ENCODE measurements at regions not wholly inside any gene's neighbourhood (a gene's known extent, or its start where the extent isn't known, plus 50 kb on each side); places are given as distances from the start of the nearest gene placed in this dataset.
A peak's percentile ranks its signal among the peaks of the same experiment; 100 is the strongest.
"Not testable (repeated sequence)": the region's sequence is repeated elsewhere in the genome, so short reads cannot be mapped to it uniquely, and the experiment has no call there.

GRCh38 chr1:143748906-143749305 is 222.9 kb downstream of the FAM72C start:
- H3K27me3 Mint-ChIP-seq (ENCODE audit: low read depth): peaks cover 5% of the 10 kb centered on the region
- H3K9me3 Mint-ChIP-seq: no peaks in the 10 kb centered on the region
- H3K4me1 Mint-ChIP-seq (ENCODE audit: low read depth): peaks cover 4% of the 10 kb centered on the region
- no peaks in the 10 kb centered on the region for H3K36me3 Mint-ChIP-seq (ENCODE audit: low read depth)
- no peak overlapping the region for H3K4me3 Mint-ChIP-seq
- H3K27ac Mint-ChIP-seq: no peak overlapping the region

GRCh38 chr1:143736562-143736961 is 235.2 kb downstream of the FAM72C start:
- H3K36me3 Mint-ChIP-seq (ENCODE audit: low read depth): no peaks in the 10 kb centered on the region
- no peak overlapping the region for H3K27ac Mint-ChIP-seq
- H3K9me3 Mint-ChIP-seq: no peaks in the 10 kb centered on the region
- no peak overlapping the region for H3K4me3 Mint-ChIP-seq
- peaks cover 2% of the 10 kb centered on the region for H3K4me1 Mint-ChIP-seq (ENCODE audit: low read depth)
- H3K27me3 Mint-ChIP-seq (ENCODE audit: low read depth): peaks cover 35% of the 10 kb centered on the region

GRCh38 chr1:143735764-143736461 is 235.9 kb downstream of the FAM72C start:
- Mint-ChIP-seq H3K4me1 (ENCODE audit: low read depth) (peaks cover 4% of the 10 kb centered on the region), H3K27ac (no peak overlapping the region), H3K27me3 (ENCODE audit: low read depth) (peaks cover 41% of the 10 kb centered on the region), H3K4me3 (no peak overlapping the region), H3K36me3 (ENCODE audit: low read depth) (peaks cover 2% of the 10 kb centered on the region), H3K9me3 (no peaks in the 10 kb centered on the region)

- H3K4me1 Mint-ChIP-seq (ENCODE audit: low read depth); H3K9me3 Mint-ChIP-seq; H3K4me3 Mint-ChIP-seq; H3K27ac Mint-ChIP-seq; H3K36me3 Mint-ChIP-seq (ENCODE audit: low read depth): not testable (repeated sequence)
- peaks cover 44% of the 10 kb centered on the region for H3K27me3 Mint-ChIP-seq (ENCODE audit: low read depth)
Measured at GRCh38 chr1:143734261-143734660, 237.5 kb downstream of the FAM72C start.

- H3K4me3 Mint-ChIP-seq; H3K9me3 Mint-ChIP-seq; H3K27ac Mint-ChIP-seq; H3K36me3 Mint-ChIP-seq (ENCODE audit: low read depth); H3K4me1 Mint-ChIP-seq (ENCODE audit: low read depth): not testable (repeated sequence)
- H3K27me3 Mint-ChIP-seq (ENCODE audit: low read depth): peaks cover 40% of the 10 kb centered on the region
Measured at GRCh38 chr1:143730890-143731289, 240.9 kb downstream of the FAM72C start.

GRCh38 chr1:143729449-143730111 is 242.2 kb downstream of the FAM72C start:
- not testable (repeated sequence) for H3K36me3 Mint-ChIP-seq (ENCODE audit: low read depth); H3K4me1 Mint-ChIP-seq (ENCODE audit: low read depth); H3K9me3 Mint-ChIP-seq
- H3K4me3 Mint-ChIP-seq: peak overlapping the region; percentile 53
- peak overlapping the region; percentile 90 for H3K27ac Mint-ChIP-seq
- peaks cover 33% of the 10 kb centered on the region for H3K27me3 Mint-ChIP-seq (ENCODE audit: low read depth)

- not testable (repeated sequence) for H3K4me3 Mint-ChIP-seq; H3K9me3 Mint-ChIP-seq; H3K4me1 Mint-ChIP-seq (ENCODE audit: low read depth); H3K36me3 Mint-ChIP-seq (ENCODE audit: low read depth)
- peaks cover 32% of the 10 kb centered on the region for H3K27me3 Mint-ChIP-seq (ENCODE audit: low read depth)
- peak overlapping the region; percentile 90 for H3K27ac Mint-ChIP-seq
Measured at GRCh38 chr1:143728802-143729448, 242.9 kb downstream of the FAM72C start.

GRCh38 chr1:143727263-143727662 is 244.5 kb downstream of the FAM72C start:
- H3K27ac Mint-ChIP-seq: no peak overlapping the region
- H3K4me1 Mint-ChIP-seq (ENCODE audit: low read depth): peaks cover 2% of the 10 kb centered on the region
- H3K9me3 Mint-ChIP-seq: no peaks in the 10 kb centered on the region
- no peak overlapping the region for H3K4me3 Mint-ChIP-seq
- H3K27me3 Mint-ChIP-seq (ENCODE audit: low read depth): peaks cover 38% of the 10 kb centered on the region
- H3K36me3 Mint-ChIP-seq (ENCODE audit: low read depth): peaks cover 2% of the 10 kb centered on the region

GRCh38 chr1:143721024-143721373 is 250.8 kb downstream of the FAM72C start:
- no peak overlapping the region for H3K27ac Mint-ChIP-seq
- peak overlapping the region; percentile 40 for H3K4me3 Mint-ChIP-seq
- H3K4me1 Mint-ChIP-seq (ENCODE audit: low read depth): no peaks in the 10 kb centered on the region
- no peaks in the 10 kb centered on the region for H3K9me3 Mint-ChIP-seq
- peaks cover 48% of the 10 kb centered on the region for H3K27me3 Mint-ChIP-seq (ENCODE audit: low read depth)
- H3K36me3 Mint-ChIP-seq (ENCODE audit: low read depth): no peaks in the 10 kb centered on the region

- peaks cover 48% of the 10 kb centered on the region for H3K27me3 Mint-ChIP-seq (ENCODE audit: low read depth)
Measured at GRCh38 chr1:143720087-143721023, 251.4 kb downstream of the FAM72C start.

GRCh38 chr1:143718524-143718923 is 253.3 kb downstream of the FAM72C start:
- peaks cover 48% of the 10 kb centered on the region for H3K27me3 Mint-ChIP-seq (ENCODE audit: low read depth)
- H3K36me3 Mint-ChIP-seq (ENCODE audit: low read depth): no peaks in the 10 kb centered on the region
- H3K4me1 Mint-ChIP-seq (ENCODE audit: low read depth): no peaks in the 10 kb centered on the region
- no peaks in the 10 kb centered on the region for H3K9me3 Mint-ChIP-seq
- H3K4me3 Mint-ChIP-seq: no peak overlapping the region
- no peak overlapping the region for H3K27ac Mint-ChIP-seq

More at GRCh38 chr1:143720087-143721023, 251.4 kb downstream of the FAM72C start:
- Mint-ChIP-seq H3K4me1 (ENCODE audit: low read depth) (no peaks in the 10 kb centered on the region), H3K9me3 (no peaks in the 10 kb centered on the region), H3K27ac (no peak overlapping the region), H3K4me3 (peak overlapping the region; percentile 40), H3K36me3 (ENCODE audit: low read depth) (no peaks in the 10 kb centered on the region)

- Mint-ChIP-seq H3K9me3 (no peaks in the 10 kb centered on the region), H3K27ac (no peak overlapping the region), H3K27me3 (ENCODE audit: low read depth) (peaks cover 43% of the 10 kb centered on the region), H3K4me1 (ENCODE audit: low read depth) (no peaks in the 10 kb centered on the region), H3K4me3 (no peak overlapping the region), H3K36me3 (ENCODE audit: low read depth) (no peaks in the 10 kb centered on the region)
Measured at GRCh38 chr1:143718021-143718420, 253.8 kb downstream of the FAM72C start.

GRCh38 chr1:143717434-143717833 is 254.4 kb downstream of the FAM72C start:
- Mint-ChIP-seq H3K36me3 (ENCODE audit: low read depth) (no peaks in the 10 kb centered on the region), H3K9me3 (no peaks in the 10 kb centered on the region), H3K4me1 (ENCODE audit: low read depth) (no peaks in the 10 kb centered on the region), H3K27me3 (ENCODE audit: low read depth) (peaks cover 38% of the 10 kb centered on the region), H3K4me3 (no peak overlapping the region), H3K27ac (no peak overlapping the region)

GRCh38 chr1:143714913-143715312 is 256.9 kb downstream of the FAM72C start:
- H3K36me3 Mint-ChIP-seq (ENCODE audit: low read depth); H3K4me3 Mint-ChIP-seq; H3K4me1 Mint-ChIP-seq (ENCODE audit: low read depth); H3K9me3 Mint-ChIP-seq; H3K27ac Mint-ChIP-seq: not testable (repeated sequence)
- peaks cover 29% of the 10 kb centered on the region for H3K27me3 Mint-ChIP-seq (ENCODE audit: low read depth)
